ENCODE measurements at regions not wholly inside any gene's neighbourhood (a gene's known extent, or its start where the extent isn't known, plus 50 kb on each side); places are given as distances from the start of the nearest gene placed in this dataset.

DNA sequence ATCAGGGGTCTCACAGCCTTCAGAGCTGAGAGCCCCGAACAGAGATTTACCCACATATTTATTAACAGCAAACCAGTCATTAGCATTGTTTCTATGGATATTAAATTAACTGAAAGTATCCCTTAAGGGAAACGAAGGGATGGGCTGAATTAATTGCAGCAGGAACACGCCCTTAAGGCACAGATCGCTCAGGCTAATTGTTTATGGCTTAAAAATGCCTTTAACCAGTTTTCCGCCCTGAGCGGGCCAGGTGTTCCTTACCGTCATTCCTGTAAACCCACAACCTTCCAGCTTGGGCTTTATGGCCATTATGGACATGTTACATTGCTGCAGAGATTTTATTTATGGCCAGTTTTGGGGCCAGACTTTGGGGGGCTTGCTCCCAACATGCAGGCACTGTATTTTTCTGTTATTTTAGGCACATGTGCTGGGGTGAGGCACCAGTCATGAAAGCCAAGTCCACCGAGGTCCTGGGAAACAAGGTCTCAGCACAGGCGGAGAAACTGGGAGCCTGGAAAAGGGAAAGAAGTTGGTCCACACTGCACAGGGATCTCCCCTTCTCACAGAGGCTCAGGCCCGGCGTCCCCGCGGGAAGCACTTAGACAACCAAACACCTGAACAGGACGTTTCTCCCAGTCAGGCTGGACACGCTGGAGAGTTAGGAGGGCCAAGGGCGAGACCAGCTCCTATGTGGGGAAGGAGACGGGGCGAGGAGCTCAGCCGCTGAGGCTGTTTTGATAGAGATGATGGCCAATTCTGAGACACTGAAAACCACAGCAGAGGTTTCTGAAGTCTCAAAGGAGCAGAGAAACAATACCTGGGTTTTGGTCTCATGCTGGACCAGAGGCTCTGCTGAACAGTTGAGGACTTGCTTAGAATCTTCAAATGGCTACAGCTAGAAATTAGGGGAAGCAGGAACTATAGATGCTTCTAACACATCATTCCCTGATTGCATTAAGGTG, 86.7 kb downstream of the TMEM18 start:
- no peak for TF ChIP-seq SIN3A (IDR thresholded peaks at IDR 0.05; ENCODE audit: borderline replicate concordance, insufficient read depth, low read length)
- TF ChIP-seq, protein P1, sequence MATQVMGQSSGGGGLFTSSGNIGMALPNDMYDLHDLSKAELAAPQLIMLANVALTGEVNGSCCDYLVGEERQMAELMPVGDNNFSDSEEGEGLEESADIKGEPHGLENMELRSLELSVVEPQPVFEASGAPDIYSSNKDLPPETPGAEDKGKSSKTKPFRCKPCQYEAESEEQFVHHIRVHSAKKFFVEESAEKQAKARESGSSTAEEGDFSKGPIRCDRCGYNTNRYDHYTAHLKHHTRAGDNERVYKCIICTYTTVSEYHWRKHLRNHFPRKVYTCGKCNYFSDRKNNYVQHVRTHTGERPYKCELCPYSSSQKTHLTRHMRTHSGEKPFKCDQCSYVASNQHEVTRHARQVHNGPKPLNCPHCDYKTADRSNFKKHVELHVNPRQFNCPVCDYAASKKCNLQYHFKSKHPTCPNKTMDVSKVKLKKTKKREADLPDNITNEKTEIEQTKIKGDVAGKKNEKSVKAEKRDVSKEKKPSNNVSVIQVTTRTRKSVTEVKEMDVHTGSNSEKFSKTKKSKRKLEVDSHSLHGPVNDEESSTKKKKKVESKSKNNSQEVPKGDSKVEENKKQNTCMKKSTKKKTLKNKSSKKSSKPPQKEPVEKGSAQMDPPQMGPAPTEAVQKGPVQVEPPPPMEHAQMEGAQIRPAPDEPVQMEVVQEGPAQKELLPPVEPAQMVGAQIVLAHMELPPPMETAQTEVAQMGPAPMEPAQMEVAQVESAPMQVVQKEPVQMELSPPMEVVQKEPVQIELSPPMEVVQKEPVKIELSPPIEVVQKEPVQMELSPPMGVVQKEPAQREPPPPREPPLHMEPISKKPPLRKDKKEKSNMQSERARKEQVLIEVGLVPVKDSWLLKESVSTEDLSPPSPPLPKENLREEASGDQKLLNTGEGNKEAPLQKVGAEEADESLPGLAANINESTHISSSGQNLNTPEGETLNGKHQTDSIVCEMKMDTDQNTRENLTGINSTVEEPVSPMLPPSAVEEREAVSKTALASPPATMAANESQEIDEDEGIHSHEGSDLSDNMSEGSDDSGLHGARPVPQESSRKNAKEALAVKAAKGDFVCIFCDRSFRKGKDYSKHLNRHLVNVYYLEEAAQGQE (IDR thresholded peaks at IDR 0.05; ENCODE audit: insufficient read depth in 1 of 2, low read depth in 2 of 2, low read length in 2 of 2) = no peak

Data from PFSK-1 (cell line).